ENCODE measurements at regions not wholly inside any gene's neighbourhood (a gene's known extent, or its start where the extent isn't known, plus 50 kb on each side); places are given as distances from the start of the nearest gene placed in this dataset.
"Not testable (repeated sequence)": the region's sequence is repeated elsewhere in the genome, so short reads cannot be mapped to it uniquely, and the experiment has no call there.

DNA sequence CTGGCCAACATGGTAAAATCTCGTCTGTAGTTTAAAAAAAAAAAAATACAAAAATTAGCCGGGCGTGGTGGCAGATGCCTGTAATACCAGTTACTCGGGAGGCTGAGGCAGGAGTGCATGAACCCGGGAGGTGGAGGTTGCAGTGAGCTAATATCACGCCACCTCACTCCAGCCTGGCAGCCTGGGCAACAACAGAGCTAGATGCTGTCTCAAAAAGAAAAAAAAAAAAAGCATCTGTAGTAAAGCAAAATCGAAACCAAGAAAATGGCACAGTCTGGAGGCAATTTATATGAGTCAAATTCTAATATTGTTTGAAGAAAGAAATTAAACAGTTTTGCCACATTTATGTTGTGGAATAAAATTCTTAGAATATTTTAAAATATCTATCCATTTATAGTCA, 365.0 kb upstream of the CHORDC1 start:
- TF ChIP-seq, protein P1, sequence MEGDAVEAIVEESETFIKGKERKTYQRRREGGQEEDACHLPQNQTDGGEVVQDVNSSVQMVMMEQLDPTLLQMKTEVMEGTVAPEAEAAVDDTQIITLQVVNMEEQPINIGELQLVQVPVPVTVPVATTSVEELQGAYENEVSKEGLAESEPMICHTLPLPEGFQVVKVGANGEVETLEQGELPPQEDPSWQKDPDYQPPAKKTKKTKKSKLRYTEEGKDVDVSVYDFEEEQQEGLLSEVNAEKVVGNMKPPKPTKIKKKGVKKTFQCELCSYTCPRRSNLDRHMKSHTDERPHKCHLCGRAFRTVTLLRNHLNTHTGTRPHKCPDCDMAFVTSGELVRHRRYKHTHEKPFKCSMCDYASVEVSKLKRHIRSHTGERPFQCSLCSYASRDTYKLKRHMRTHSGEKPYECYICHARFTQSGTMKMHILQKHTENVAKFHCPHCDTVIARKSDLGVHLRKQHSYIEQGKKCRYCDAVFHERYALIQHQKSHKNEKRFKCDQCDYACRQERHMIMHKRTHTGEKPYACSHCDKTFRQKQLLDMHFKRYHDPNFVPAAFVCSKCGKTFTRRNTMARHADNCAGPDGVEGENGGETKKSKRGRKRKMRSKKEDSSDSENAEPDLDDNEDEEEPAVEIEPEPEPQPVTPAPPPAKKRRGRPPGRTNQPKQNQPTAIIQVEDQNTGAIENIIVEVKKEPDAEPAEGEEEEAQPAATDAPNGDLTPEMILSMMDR (IDR thresholded peaks at IDR 0.05), result no peak
- TF ChIP-seq EP300 (IDR thresholded peaks at IDR 0.05) (no peak), POLR2A (IDR thresholded peaks at IDR 0.05; ENCODE audit: low read depth) (no peak), POLR2AphosphoS5 (IDR thresholded peaks at IDR 0.05) (no peak)
- intact Hi-C loops (cut with DNase I), result no loop called here
- H3K27ac ChIP-seq (replicated peaks in 1 of 4), result no peak overlapping the region
- no peaks in the 10 kb centered on the region for H3K27me3 ChIP-seq
- WGBS, result 84% methylated on average over 7 of the region's 7 CpGs
- H3K4me1 ChIP-seq, result no peaks in the 10 kb centered on the region
- H3K9me3 ChIP-seq, result no peaks in the 10 kb centered on the region
- H3K36me3 ChIP-seq, result no peaks in the 10 kb centered on the region
- no peak for DNase-seq (ENCODE audit: extremely low spot score)
- no peak overlapping the region for H3K4me3 ChIP-seq

DNA sequence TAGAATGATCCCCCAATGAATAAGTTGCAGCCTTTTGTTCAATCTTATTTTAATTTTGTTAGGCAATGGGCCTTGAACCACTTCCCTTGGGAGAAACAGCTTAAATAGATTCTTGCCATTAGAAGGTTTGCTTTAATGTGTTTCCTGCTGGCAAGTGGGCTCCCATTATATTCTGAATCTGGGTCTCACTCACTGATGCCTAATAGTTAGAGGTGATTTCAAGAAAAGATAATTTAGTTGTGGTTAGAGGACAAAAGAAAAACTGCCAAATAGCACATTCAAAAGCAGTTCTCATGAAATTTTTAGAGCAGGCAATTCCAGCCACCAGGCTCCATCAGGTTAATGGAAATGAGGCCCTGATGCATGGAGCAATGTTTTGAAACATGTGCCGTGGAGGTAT, 362.6 kb upstream of the CHORDC1 start:
- Histone ChIP-seq H3K27me3 (no peaks in the 10 kb centered on the region), H3K4me3 (no peak overlapping the region), H3K4me1 (no peaks in the 10 kb centered on the region), H3K9me3 (no peaks in the 10 kb centered on the region), H3K36me3 (no peaks in the 10 kb centered on the region), H3K27ac (replicated peaks in 1 of 4) (no peak overlapping the region)
- intact Hi-C loops (cut with DNase I), result no loop called here
- no peak for DNase-seq (ENCODE audit: extremely low spot score)
- WGBS, result 94% methylated on average over 1 of the region's 1 CpG
- TF ChIP-seq, protein P1 (IDR thresholded peaks at IDR 0.05), result no peak
- TF ChIP-seq EP300 (IDR thresholded peaks at IDR 0.05) (no peak), POLR2A (IDR thresholded peaks at IDR 0.05; ENCODE audit: low read depth) (no peak), POLR2AphosphoS5 (IDR thresholded peaks at IDR 0.05) (no peak)

DNA sequence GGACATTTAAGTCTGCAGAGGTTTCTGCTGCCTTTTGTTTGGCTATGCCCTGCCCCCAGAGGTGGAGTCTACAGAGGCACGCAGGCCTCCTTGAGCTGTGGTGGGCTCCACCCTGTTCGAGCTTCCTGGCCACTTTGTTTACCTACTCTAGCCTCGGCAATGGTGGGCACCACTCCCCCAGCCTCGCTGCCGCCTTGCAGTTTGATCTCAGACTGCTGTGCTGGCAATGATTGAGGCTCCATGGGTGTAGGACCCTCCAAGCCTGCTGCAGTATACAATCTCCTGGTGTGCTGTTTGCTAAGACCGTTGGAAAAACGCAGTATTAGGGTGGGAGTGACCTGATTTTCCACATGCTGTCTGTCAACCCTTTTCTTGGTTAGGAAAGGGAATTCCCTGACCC, 360.1 kb upstream of the CHORDC1 start:
- H3K27ac ChIP-seq (replicated peaks in 1 of 4); H3K36me3 ChIP-seq; H3K9me3 ChIP-seq; H3K4me3 ChIP-seq; intact Hi-C loops (cut with DNase I); DNase-seq (ENCODE audit: extremely low spot score); H3K4me1 ChIP-seq; H3K27me3 ChIP-seq: not testable (repeated sequence)
- 76% methylated on average over 7 of the region's 7 CpGs for WGBS

DNA sequence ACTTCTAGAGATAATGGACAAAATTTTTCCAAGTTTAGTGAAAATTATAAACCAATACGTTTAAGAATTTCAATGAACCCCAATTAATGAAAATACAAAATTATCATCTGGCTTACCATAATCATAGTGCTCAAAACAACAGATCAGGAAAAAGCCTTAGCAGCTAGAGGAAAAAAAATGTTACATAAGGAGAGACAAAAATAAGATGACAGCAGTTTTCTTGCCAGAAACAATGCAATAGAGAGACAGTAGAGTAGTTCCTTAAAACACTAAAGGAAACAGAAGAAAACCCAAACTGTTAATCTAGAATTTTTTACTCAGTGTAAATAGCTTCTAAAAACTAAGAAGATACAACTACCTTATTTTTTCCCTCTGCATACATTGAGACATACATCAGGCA, 341.7 kb upstream of the CHORDC1 start:
- intact Hi-C loops (cut with DNase I), result no loop called here
- 68% methylated on average over 1 of the region's 1 CpG for WGBS
- H3K9me3 ChIP-seq, result peaks cover 0 to 1% (median 0%) of the 10 kb centered on the region in 4 donors
- H3K27me3 ChIP-seq, result no peaks in the 10 kb centered on the region
- H3K27ac ChIP-seq (replicated peaks in 1 of 4), result no peak overlapping the region
- H3K36me3 ChIP-seq, result no peaks in the 10 kb centered on the region
- no peaks in the 10 kb centered on the region for H3K4me1 ChIP-seq
- TF ChIP-seq POLR2AphosphoS5 (IDR thresholded peaks at IDR 0.05) (no peak), EP300 (IDR thresholded peaks at IDR 0.05) (no peak)
- TF ChIP-seq, protein P1 (IDR thresholded peaks at IDR 0.05), result no peak
- no peak for DNase-seq (ENCODE audit: extremely low spot score)
- no peak overlapping the region for H3K4me3 ChIP-seq

DNA sequence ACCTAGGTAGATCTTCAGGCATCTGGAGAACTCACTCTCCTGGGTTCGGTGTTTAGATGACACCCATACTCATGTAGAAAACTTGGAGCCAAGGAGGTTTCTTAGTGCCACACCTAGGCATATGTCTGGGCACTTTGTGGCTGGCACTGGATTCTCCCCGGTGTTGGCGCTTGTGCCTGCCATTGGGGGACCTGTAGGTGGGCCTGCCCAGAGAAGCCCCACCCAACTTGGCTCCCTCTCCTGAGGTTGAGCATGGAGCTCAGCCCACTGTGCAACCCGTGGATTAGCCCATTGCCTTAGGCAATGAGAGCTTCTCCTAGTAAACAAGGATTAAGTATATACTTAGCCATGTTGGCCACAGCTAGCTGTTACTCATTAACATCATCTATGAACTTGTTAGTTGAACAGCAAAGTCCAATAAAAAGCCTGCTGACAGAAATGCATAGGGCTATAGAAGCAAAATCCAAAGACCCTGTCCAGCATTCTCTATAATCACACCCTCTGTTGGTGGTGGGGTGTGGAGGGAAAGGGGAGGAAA, 335.5 kb upstream of the CHORDC1 start:
- intact Hi-C loops (cut with DNase I), result no loop called here
- Histone ChIP-seq H3K36me3 (no peaks in the 10 kb centered on the region), H3K27ac (replicated peaks in 1 of 4) (no peak overlapping the region), H3K9me3 (peaks cover 0 to 4% (median 0%) of the 10 kb centered on the region in 4 donors), H3K4me1 (peaks cover 0 to 3% (median 0%) of the 10 kb centered on the region in 4 donors), H3K27me3 (no peaks in the 10 kb centered on the region), H3K4me3 (no peak overlapping the region)
- no peak for DNase-seq (ENCODE audit: extremely low spot score)
- WGBS, result 93% methylated on average over 4 of the region's 4 CpGs
- TF ChIP-seq, protein P1 (IDR thresholded peaks at IDR 0.05), result no peak
- no peak for TF ChIP-seq POLR2A (IDR thresholded peaks at IDR 0.05; ENCODE audit: low read depth)
- no peak for TF ChIP-seq EP300 (IDR thresholded peaks at IDR 0.05)
- no peak for TF ChIP-seq POLR2AphosphoS5 (IDR thresholded peaks at IDR 0.05)
